ENCODE measurements at regions not wholly inside any gene's neighbourhood (a gene's known extent, or its start where the extent isn't known, plus 50 kb on each side); places are given as distances from the start of the nearest gene placed in this dataset.

GRCh38 chr9:90012949-90013348, 408.1 kb downstream of the GADD45G start:
- Histone ChIP-seq H3K4me1 (ENCODE audit: control insufficient read depth in 3 of 3, insufficient read depth in 3 of 3, low read length in 3 of 3) (peaks cover 3 to 4% (median 4%) of the 10 kb centered on the region in 3 donors), H3K27ac (ENCODE audit: low read depth, low read length) (no peak overlapping the region)

GRCh38 chr9:90013778-90014177, 409.0 kb downstream of the GADD45G start:
- Histone ChIP-seq H3K9me3 (ENCODE audit: control insufficient read depth in 3 of 3, low read length in 3 of 3) (no peaks in the 10 kb centered on the region), H3K4me3 (ENCODE audit: low read length in 3 of 3) (no peak overlapping the region), H3K27me3 (ENCODE audit: control insufficient read depth in 3 of 3, insufficient read depth in 3 of 3, low read length in 3 of 3) (no peaks in the 10 kb centered on the region), H3K36me3 (ENCODE audit: control insufficient read depth in 3 of 3, insufficient read depth in 3 of 3, low read length in 3 of 3) (no peaks in the 10 kb centered on the region), H3K4me1 (ENCODE audit: control insufficient read depth in 3 of 3, insufficient read depth in 3 of 3, low read length in 3 of 3) (no peaks in the 10 kb centered on the region), H3K9ac (ENCODE audit: low read depth in 1 of 3, low read length in 3 of 3) (no peak overlapping the region), H3K27ac (ENCODE audit: low read depth, low read length) (no peak overlapping the region)

More at GRCh38 chr9:90012949-90013348, 408.1 kb downstream of the GADD45G start:
- Histone ChIP-seq H3K9me3 (ENCODE audit: control insufficient read depth in 3 of 3, low read length in 3 of 3) (no peaks in the 10 kb centered on the region), H3K4me3 (ENCODE audit: low read length in 3 of 3) (no peak overlapping the region), H3K9ac (ENCODE audit: low read depth in 1 of 3, low read length in 3 of 3) (no peak overlapping the region), H3K36me3 (ENCODE audit: control insufficient read depth in 3 of 3, insufficient read depth in 3 of 3, low read length in 3 of 3) (no peaks in the 10 kb centered on the region), H3K27me3 (ENCODE audit: control insufficient read depth in 3 of 3, insufficient read depth in 3 of 3, low read length in 3 of 3) (no peaks in the 10 kb centered on the region)

- H3K9ac ChIP-seq (ENCODE audit: low read depth in 1 of 3, low read length in 3 of 3), result no peak overlapping the region
- H3K9me3 ChIP-seq (ENCODE audit: control insufficient read depth in 3 of 3, low read length in 3 of 3), result no peaks in the 10 kb centered on the region
- H3K27ac ChIP-seq (ENCODE audit: low read depth, low read length), result no peak overlapping the region
- no peak overlapping the region for H3K4me3 ChIP-seq (ENCODE audit: low read length in 3 of 3)
- H3K27me3 ChIP-seq (ENCODE audit: control insufficient read depth in 3 of 3, insufficient read depth in 3 of 3, low read length in 3 of 3), result no peaks in the 10 kb centered on the region
- peaks cover 0 to 5% (median under 1%) of the 10 kb centered on the region in 3 donors for H3K4me1 ChIP-seq (ENCODE audit: control insufficient read depth in 3 of 3, insufficient read depth in 3 of 3, low read length in 3 of 3)
- no peaks in the 10 kb centered on the region for H3K36me3 ChIP-seq (ENCODE audit: control insufficient read depth in 3 of 3, insufficient read depth in 3 of 3, low read length in 3 of 3)
These were observed 409.6 kb downstream of the GADD45G start for GRCh38 chr9:90014421-90014820.

GRCh38 chr9:90016272-90016671, 411.5 kb downstream of the GADD45G start:
- Histone ChIP-seq H3K4me1 (ENCODE audit: control insufficient read depth in 3 of 3, insufficient read depth in 3 of 3, low read length in 3 of 3) (peaks cover 12 to 22% (median 13%) of the 10 kb centered on the region in 3 donors), H3K4me3 (ENCODE audit: low read length in 3 of 3) (no peak overlapping the region), H3K9me3 (ENCODE audit: control insufficient read depth in 3 of 3, low read length in 3 of 3) (no peaks in the 10 kb centered on the region), H3K9ac (ENCODE audit: low read depth in 1 of 3, low read length in 3 of 3) (no peak overlapping the region), H3K36me3 (ENCODE audit: control insufficient read depth in 3 of 3, insufficient read depth in 3 of 3, low read length in 3 of 3) (no peaks in the 10 kb centered on the region), H3K27me3 (ENCODE audit: control insufficient read depth in 3 of 3, insufficient read depth in 3 of 3, low read length in 3 of 3) (no peaks in the 10 kb centered on the region), H3K27ac (ENCODE audit: low read depth, low read length) (no peak overlapping the region)

GRCh38 chr9:90017679-90018078, 412.9 kb downstream of the GADD45G start:
- H3K36me3 ChIP-seq (ENCODE audit: control insufficient read depth in 3 of 3, insufficient read depth in 3 of 3, low read length in 3 of 3), result no peaks in the 10 kb centered on the region
- H3K4me1 ChIP-seq (ENCODE audit: control insufficient read depth in 3 of 3, insufficient read depth in 3 of 3, low read length in 3 of 3), result peaks cover 17 to 27% (median 18%) of the 10 kb centered on the region in 3 donors
- H3K9me3 ChIP-seq (ENCODE audit: control insufficient read depth in 3 of 3, low read length in 3 of 3), result peaks cover 0 to 6% (median 5%) of the 10 kb centered on the region in 3 donors
- H3K4me3 ChIP-seq (ENCODE audit: low read length in 3 of 3), result no peak overlapping the region
- H3K27me3 ChIP-seq (ENCODE audit: control insufficient read depth in 3 of 3, insufficient read depth in 3 of 3, low read length in 3 of 3), result no peaks in the 10 kb centered on the region
- no peak overlapping the region for H3K9ac ChIP-seq (ENCODE audit: low read depth in 1 of 3, low read length in 3 of 3)
- H3K27ac ChIP-seq (ENCODE audit: low read depth, low read length), result no peak overlapping the region

- peaks cover 0 to 6% (median 5%) of the 10 kb centered on the region in 3 donors for H3K9me3 ChIP-seq (ENCODE audit: control insufficient read depth in 3 of 3, low read length in 3 of 3)
- no peaks in the 10 kb centered on the region for H3K27me3 ChIP-seq (ENCODE audit: control insufficient read depth in 3 of 3, insufficient read depth in 3 of 3, low read length in 3 of 3)
- no peak overlapping the region for H3K4me3 ChIP-seq (ENCODE audit: low read length in 3 of 3)
- peaks cover 17 to 27% (median 18%) of the 10 kb centered on the region in 3 donors for H3K4me1 ChIP-seq (ENCODE audit: control insufficient read depth in 3 of 3, insufficient read depth in 3 of 3, low read length in 3 of 3)
- no peaks in the 10 kb centered on the region for H3K36me3 ChIP-seq (ENCODE audit: control insufficient read depth in 3 of 3, insufficient read depth in 3 of 3, low read length in 3 of 3)
- H3K27ac ChIP-seq (ENCODE audit: low read depth, low read length), result no peak overlapping the region
- H3K9ac ChIP-seq (ENCODE audit: low read depth in 1 of 3, low read length in 3 of 3), result no peak overlapping the region
These were observed 413.9 kb downstream of the GADD45G start for GRCh38 chr9:90018688-90019087.

- H3K27ac ChIP-seq (ENCODE audit: low read depth, low read length), result no peak overlapping the region
- peaks cover 17 to 27% (median 18%) of the 10 kb centered on the region in 3 donors for H3K4me1 ChIP-seq (ENCODE audit: control insufficient read depth in 3 of 3, insufficient read depth in 3 of 3, low read length in 3 of 3)
- H3K4me3 ChIP-seq (ENCODE audit: low read length in 3 of 3), result no peak overlapping the region
- peaks cover 0 to 6% (median 5%) of the 10 kb centered on the region in 3 donors for H3K9me3 ChIP-seq (ENCODE audit: control insufficient read depth in 3 of 3, low read length in 3 of 3)
- H3K36me3 ChIP-seq (ENCODE audit: control insufficient read depth in 3 of 3, insufficient read depth in 3 of 3, low read length in 3 of 3), result no peaks in the 10 kb centered on the region
- H3K9ac ChIP-seq (ENCODE audit: low read depth in 1 of 3, low read length in 3 of 3), result no peak overlapping the region
- H3K27me3 ChIP-seq (ENCODE audit: control insufficient read depth in 3 of 3, insufficient read depth in 3 of 3, low read length in 3 of 3), result no peaks in the 10 kb centered on the region
These were observed 414.8 kb downstream of the GADD45G start for GRCh38 chr9:90019626-90020025.

- no peak overlapping the region for H3K9ac ChIP-seq (ENCODE audit: low read depth in 1 of 3, low read length in 3 of 3)
- H3K27ac ChIP-seq (ENCODE audit: low read depth, low read length), result peak overlapping the region; percentile 52
- H3K4me3 ChIP-seq (ENCODE audit: low read length in 3 of 3), result no peak overlapping the region
- peaks cover 17 to 32% (median 18%) of the 10 kb centered on the region in 3 donors for H3K4me1 ChIP-seq (ENCODE audit: control insufficient read depth in 3 of 3, insufficient read depth in 3 of 3, low read length in 3 of 3)
- H3K36me3 ChIP-seq (ENCODE audit: control insufficient read depth in 3 of 3, insufficient read depth in 3 of 3, low read length in 3 of 3), result no peaks in the 10 kb centered on the region
- no peaks in the 10 kb centered on the region for H3K27me3 ChIP-seq (ENCODE audit: control insufficient read depth in 3 of 3, insufficient read depth in 3 of 3, low read length in 3 of 3)
- H3K9me3 ChIP-seq (ENCODE audit: control insufficient read depth in 3 of 3, low read length in 3 of 3), result peaks cover 0 to 6% (median 5%) of the 10 kb centered on the region in 3 donors
These were observed 415.6 kb downstream of the GADD45G start for GRCh38 chr9:90020276-90020871.

- Histone ChIP-seq H3K27me3 (ENCODE audit: control insufficient read depth in 3 of 3, insufficient read depth in 3 of 3, low read length in 3 of 3) (no peaks in the 10 kb centered on the region), H3K4me3 (ENCODE audit: low read length in 3 of 3) (no peak overlapping the region), H3K27ac (ENCODE audit: low read depth, low read length) (peak overlapping the region; percentile 52), H3K9me3 (ENCODE audit: control insufficient read depth in 3 of 3, low read length in 3 of 3) (peaks cover 0 to 6% (median 5%) of the 10 kb centered on the region in 3 donors), H3K4me1 (ENCODE audit: control insufficient read depth in 3 of 3, insufficient read depth in 3 of 3, low read length in 3 of 3) (peaks cover 21 to 37% (median 22%) of the 10 kb centered on the region in 3 donors), H3K9ac (ENCODE audit: low read depth in 1 of 3, low read length in 3 of 3) (no peak overlapping the region), H3K36me3 (ENCODE audit: control insufficient read depth in 3 of 3, insufficient read depth in 3 of 3, low read length in 3 of 3) (no peaks in the 10 kb centered on the region)
These were observed 416.5 kb downstream of the GADD45G start for GRCh38 chr9:90021216-90021906.

GRCh38 chr9:90022474-90022873, 417.7 kb downstream of the GADD45G start:
- no peak overlapping the region for H3K4me3 ChIP-seq (ENCODE audit: low read length in 3 of 3)
- peaks cover 0 to 6% (median 5%) of the 10 kb centered on the region in 3 donors for H3K9me3 ChIP-seq (ENCODE audit: control insufficient read depth in 3 of 3, low read length in 3 of 3)
- H3K27me3 ChIP-seq (ENCODE audit: control insufficient read depth in 3 of 3, insufficient read depth in 3 of 3, low read length in 3 of 3), result no peaks in the 10 kb centered on the region
- no peak overlapping the region for H3K9ac ChIP-seq (ENCODE audit: low read depth in 1 of 3, low read length in 3 of 3)
- H3K27ac ChIP-seq (ENCODE audit: low read depth, low read length), result no peak overlapping the region
- H3K4me1 ChIP-seq (ENCODE audit: control insufficient read depth in 3 of 3, insufficient read depth in 3 of 3, low read length in 3 of 3), result peaks cover 21 to 37% (median 22%) of the 10 kb centered on the region in 3 donors
- no peaks in the 10 kb centered on the region for H3K36me3 ChIP-seq (ENCODE audit: control insufficient read depth in 3 of 3, insufficient read depth in 3 of 3, low read length in 3 of 3)

Measured in skeletal muscle tissue (tissue), 3 donors.